Renal cortex interstitium (tissue), 11 donors: ENCODE measurements at regions not wholly inside any gene's neighbourhood (a gene's known extent, or its start where the extent isn't known, plus 50 kb on each side); places are given as distances from the start of the nearest gene placed in this dataset.

ENCODE experiments used
- DNase-seq, 11 donors: peaks; one replicate each; pipeline ENCODE4 v3.0.0-alpha.2; 2013; ENCODE audit warnings: low read depth in 9 of 11, low spot score in 4 of 11; ENCODE audit errors: extremely low read depth in 1 of 11

- peak in 10 of 11 donors; percentile 53 to 90 (median 80) for DNase-seq
Observed at GRCh38 chr6:43873806-43874714, 104.0 kb downstream of the VEGFA start.

- DNase-seq = no peak
Observed at GRCh38 chr6:43871933-43872332, 101.9 kb downstream of the VEGFA start.

- DNase-seq = no peak
Observed at GRCh38 chr6:43871284-43871683, 101.3 kb downstream of the VEGFA start.

- DNase-seq = no peak
Observed at GRCh38 chr6:43870660-43871061, 100.7 kb downstream of the VEGFA start.

GRCh38 chr6:43869792-43870659, 100.0 kb downstream of the VEGFA start:
- DNase-seq = peak in 1 of 11 donors; percentile 46

GRCh38 chr6:43869079-43869710, 99.2 kb downstream of the VEGFA start:
- no peak for DNase-seq

- no peak for DNase-seq
Observed at GRCh38 chr6:43868467-43868866, 98.5 kb downstream of the VEGFA start.

- no peak for DNase-seq
Observed at GRCh38 chr6:43867996-43868395, 98.0 kb downstream of the VEGFA start.

- no peak for DNase-seq
Observed at GRCh38 chr6:43867246-43867645, 97.2 kb downstream of the VEGFA start.

- DNase-seq = peak; percentile 51 to 88 (median 78)
Observed at GRCh38 chr6:43865932-43866645, 96.1 kb downstream of the VEGFA start.

GRCh38 chr6:43865086-43865485, 95.1 kb downstream of the VEGFA start:
- no peak for DNase-seq

- no peak for DNase-seq
Observed at GRCh38 chr6:43862925-43863324, 92.9 kb downstream of the VEGFA start.

- no peak for DNase-seq
Observed at GRCh38 chr6:43861212-43861894, 91.3 kb downstream of the VEGFA start.

GRCh38 chr6:43860285-43860684, 90.3 kb downstream of the VEGFA start:
- no peak for DNase-seq

GRCh38 chr6:43859213-43859612, 89.2 kb downstream of the VEGFA start:
- no peak for DNase-seq

GRCh38 chr6:43858161-43859153, 88.4 kb downstream of the VEGFA start:
- no peak for DNase-seq
